NCI-H2107 treated with DMSO at 0.1 percent for 48 hours (cell line): ENCODE measurements at regions not wholly inside any gene's neighbourhood (a gene's known extent, or its start where the extent isn't known, plus 50 kb on each side); places are given as distances from the start of the nearest gene placed in this dataset.
A peak's percentile ranks its signal among the peaks of the same experiment; 100 is the strongest.
"Not testable (repeated sequence)": the region's sequence is repeated elsewhere in the genome, so short reads cannot be mapped to it uniquely, and the experiment has no call there.

ENCODE experiments used
- DNase-seq: peaks from one replicate; lab custom pipeline; 2025; ENCODE audit not compliant: unreplicated experiment; lab: John Stamatoyannopoulos, UW

GRCh38 chr16:73965591-73965990 is 331.0 kb upstream of the PSMD7 start:
- no peak for DNase-seq

- DNase-seq: peak; percentile 59
Measured at GRCh38 chr16:73956587-73957494, 339.8 kb upstream of the PSMD7 start.

GRCh38 chr16:73955702-73956101 is 340.9 kb upstream of the PSMD7 start:
- no peak for DNase-seq

- DNase-seq: no peak
Measured at GRCh38 chr16:73955255-73955654, 341.4 kb upstream of the PSMD7 start.

- no peak for DNase-seq
Measured at GRCh38 chr16:73951481-73951880, 345.1 kb upstream of the PSMD7 start.

GRCh38 chr16:73949574-73950320 is 346.9 kb upstream of the PSMD7 start:
- peak; percentile 20 for DNase-seq

- no peak for DNase-seq
Measured at GRCh38 chr16:73945631-73946030, 351.0 kb upstream of the PSMD7 start.

GRCh38 chr16:73943184-73943583 is 353.4 kb upstream of the PSMD7 start:
- not testable (repeated sequence) for DNase-seq

GRCh38 chr16:73940786-73941185 is 355.8 kb upstream of the PSMD7 start:
- DNase-seq: not testable (repeated sequence)

- no peak for DNase-seq
Measured at GRCh38 chr16:73923951-73924350, 372.7 kb upstream of the PSMD7 start.

- DNase-seq: no peak
Measured at GRCh38 chr16:73921295-73921694, 375.3 kb upstream of the PSMD7 start.

- no peak for DNase-seq
Measured at GRCh38 chr16:73916829-73917594, 379.6 kb upstream of the PSMD7 start.

GRCh38 chr16:73915935-73916334 is 380.7 kb upstream of the PSMD7 start:
- no peak for DNase-seq

- DNase-seq: no peak
Measured at GRCh38 chr16:73915140-73915539, 381.5 kb upstream of the PSMD7 start.

GRCh38 chr16:73912850-73913249 is 383.8 kb upstream of the PSMD7 start:
- no peak for DNase-seq

- no peak for DNase-seq
Measured at GRCh38 chr16:73912281-73912680, 384.3 kb upstream of the PSMD7 start.

- DNase-seq: no peak
Measured at GRCh38 chr16:73909529-73910035, 387.0 kb upstream of the PSMD7 start.

GRCh38 chr16:73891129-73891542 is 405.5 kb upstream of the PSMD7 start:
- DNase-seq: peak; percentile 30

GRCh38 chr16:73890186-73891128 is 406.2 kb upstream of the PSMD7 start:
- peak; percentile 7 for DNase-seq
